GM18505 (cell line): ENCODE measurements at regions not wholly inside any gene's neighbourhood (a gene's known extent, or its start where the extent isn't known, plus 50 kb on each side); places are given as distances from the start of the nearest gene placed in this dataset.
"Not testable (repeated sequence)": the region's sequence is repeated elsewhere in the genome, so short reads cannot be mapped to it uniquely, and the experiment has no call there.

Source experiments
- ATAC-seq: cut with Tn5 transposase; IDR thresholded peaks from one replicate; pipeline ENCODE4 v1.9.1; 2021; ENCODE audit not compliant: unreplicated experiment
- POLR2A ChIP-seq: IDR thresholded peaks from 4 replicates; pipeline ENCODE4 v1.6.1; 2011; ENCODE audit warnings: borderline replicate concordance; ENCODE audit not compliant: insufficient read depth, insufficient read length; ENCODE audit errors: extremely low read depth

DNA sequence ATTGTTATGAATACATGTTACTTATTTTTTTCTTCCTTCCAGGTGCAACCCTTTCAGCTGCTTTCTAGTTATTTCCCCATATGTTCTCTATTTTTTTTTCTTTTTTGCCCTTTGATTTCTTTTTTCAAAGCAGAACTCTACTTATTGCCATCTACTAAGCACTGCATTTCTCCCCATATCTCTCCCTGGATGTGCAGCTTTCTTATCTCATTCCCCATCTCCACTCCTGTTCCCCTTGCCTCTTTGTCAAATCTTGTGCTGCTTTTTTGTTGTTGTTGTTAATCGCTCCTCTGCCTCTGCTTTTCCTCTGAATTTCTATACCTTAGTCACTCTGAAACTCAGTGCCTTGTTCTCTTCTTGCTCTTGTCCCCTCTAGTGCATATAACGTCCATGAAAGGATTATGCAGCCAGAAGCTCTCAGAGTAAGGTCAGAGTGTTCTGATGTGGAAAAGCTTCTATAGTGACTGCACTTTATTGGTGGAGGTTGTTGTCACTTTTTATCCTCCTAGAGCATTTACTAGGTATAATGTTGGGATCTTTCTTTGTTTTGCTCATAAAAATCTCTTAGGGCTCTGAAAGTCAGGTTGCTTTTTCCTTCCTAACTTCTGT is 51.1 kb upstream of the JADE1 start:
- TF ChIP-seq POLR2A, result no peak
- no peak for ATAC-seq

DNA sequence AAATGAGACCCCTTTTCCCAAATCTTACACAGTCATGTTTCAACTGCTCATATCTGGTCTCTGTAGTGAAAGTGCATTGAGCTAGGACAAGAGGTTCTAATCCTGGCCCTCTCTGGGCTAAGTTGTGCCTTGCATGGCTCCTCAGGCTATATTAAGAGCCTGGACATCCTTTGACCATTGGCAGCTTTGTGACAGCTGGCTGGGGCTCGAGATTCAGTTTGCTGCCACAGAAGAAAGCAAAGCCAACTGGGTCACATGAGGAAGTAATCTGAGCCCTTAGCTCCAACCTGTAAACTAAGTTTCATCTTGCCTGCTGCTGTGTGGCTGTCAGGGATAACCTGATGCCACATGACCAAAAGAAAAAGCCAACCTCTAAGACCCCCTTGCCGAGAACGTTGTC is 51.8 kb upstream of the JADE1 start:
- no peak for ATAC-seq
- TF ChIP-seq POLR2A, result no peak

DNA sequence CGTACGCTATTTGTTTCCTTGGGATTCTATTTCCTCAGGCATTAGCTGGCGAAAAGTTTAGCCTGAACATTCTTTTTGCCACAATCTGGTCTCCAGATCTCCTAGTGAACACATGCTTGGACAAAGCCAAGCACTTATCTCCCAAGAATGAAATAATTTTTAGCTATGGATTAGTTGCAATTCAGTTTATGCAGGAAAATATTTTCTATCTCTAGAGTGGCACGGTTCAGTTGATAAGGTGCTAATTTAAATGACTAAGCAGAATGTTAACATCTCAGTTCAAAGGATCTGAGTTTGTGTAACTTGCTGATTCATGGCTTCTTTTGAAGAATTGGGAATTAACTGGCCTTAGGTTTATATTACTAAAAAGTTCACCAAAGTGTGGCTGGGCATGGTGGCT is 58.1 kb upstream of the JADE1 start:
- no peak for ATAC-seq
- no peak for TF ChIP-seq POLR2A

DNA sequence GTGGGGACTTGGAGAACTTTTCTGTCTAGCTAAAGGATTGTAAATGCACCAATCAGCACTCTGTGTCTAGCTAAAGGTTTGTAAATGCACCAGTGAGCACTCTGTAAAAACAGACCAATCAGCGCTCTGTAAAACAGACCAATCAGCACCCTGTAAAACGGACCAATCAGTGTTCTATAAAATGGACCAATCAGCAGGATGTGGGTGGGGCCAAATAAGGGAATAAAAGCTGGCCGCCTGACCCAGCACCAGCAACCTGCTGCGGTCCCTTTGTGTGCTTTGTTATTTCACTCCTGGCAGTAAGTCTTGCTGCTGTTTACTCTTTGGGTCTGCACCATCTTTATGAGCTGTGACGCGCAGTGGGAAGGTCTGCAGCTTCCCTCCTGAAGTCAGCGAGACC is 67.8 kb upstream of the JADE1 start:
- not testable (repeated sequence) for ATAC-seq

DNA sequence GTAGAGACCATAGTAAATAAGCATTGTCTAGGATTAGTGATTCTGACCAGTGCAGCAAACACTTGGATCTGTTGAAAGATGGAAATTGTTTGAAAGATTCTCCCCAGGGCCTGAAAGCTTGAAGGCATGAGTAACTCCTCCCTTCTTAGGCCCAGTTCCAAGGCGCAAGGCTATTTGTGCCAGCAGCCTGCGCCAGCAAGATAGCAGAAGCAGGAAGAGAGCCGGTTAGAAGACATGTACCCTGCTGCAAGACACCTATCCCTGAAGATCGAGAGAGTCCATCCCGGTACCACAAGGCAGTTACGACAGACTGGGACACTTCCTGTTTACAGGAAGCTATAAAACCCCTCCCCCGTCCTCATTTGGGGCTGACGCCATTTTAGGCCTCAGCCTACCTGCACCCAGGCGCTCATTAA is 72.4 kb upstream of the JADE1 start:
- TF ChIP-seq POLR2A, result no peak
- ATAC-seq, result no peak

DNA sequence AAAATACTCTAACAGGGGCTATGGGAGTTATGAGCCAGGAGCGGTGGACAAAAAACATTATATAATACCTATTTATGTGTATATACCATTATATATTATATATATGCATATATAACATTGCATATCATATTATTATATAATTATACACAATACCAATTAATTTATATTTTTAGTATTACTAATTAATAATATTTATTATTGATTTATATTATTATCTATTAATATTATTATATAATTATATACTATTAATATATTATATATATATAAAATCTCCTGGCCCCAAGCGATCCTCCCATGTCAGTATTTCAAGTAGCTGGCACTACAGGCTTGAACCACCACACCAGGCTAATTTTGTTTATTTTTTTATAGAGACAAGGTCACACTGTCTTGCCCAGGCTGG is 73.8 kb upstream of the JADE1 start:
- no peak for ATAC-seq
- no peak for TF ChIP-seq POLR2A

DNA sequence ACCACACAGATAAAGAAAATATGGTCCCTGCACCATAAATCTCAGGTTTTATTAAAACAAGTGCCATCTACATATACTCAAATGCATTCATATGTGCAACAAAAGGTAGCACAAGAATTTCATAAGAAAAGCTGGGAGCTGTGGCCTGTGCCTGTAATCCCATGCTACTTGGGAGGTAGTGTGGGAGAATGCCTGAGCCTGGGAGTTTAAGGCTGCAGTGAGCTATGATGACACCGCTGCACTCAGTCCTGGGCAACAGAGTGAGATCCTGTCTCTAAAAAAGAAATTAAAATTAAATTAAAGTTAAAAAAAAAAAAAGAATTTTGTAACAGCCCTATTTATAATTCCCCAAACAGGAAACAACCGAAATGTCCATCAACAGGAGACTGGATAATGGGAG is 81.3 kb upstream of the JADE1 start:
- TF ChIP-seq POLR2A, result no peak
- no peak for ATAC-seq

DNA sequence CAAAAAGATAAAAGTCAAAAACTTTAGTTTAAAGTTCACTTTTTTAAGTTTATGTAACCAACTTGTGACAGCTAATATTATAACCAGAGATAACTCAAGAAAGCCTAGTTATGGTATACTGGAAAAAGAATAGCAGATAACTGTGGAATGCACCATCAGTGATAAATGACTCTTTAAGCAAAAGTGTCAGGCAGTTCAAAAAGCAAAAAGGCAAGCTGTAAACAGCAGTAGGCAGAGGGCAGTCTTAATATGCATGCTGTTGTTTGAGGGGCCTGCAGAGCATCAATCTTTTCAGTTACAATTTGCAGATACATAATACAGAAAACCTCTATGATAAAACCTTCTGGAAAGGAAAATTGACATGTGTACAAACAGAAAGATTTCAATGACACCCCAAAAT is 81.8 kb upstream of the JADE1 start:
- ATAC-seq, result no peak

DNA sequence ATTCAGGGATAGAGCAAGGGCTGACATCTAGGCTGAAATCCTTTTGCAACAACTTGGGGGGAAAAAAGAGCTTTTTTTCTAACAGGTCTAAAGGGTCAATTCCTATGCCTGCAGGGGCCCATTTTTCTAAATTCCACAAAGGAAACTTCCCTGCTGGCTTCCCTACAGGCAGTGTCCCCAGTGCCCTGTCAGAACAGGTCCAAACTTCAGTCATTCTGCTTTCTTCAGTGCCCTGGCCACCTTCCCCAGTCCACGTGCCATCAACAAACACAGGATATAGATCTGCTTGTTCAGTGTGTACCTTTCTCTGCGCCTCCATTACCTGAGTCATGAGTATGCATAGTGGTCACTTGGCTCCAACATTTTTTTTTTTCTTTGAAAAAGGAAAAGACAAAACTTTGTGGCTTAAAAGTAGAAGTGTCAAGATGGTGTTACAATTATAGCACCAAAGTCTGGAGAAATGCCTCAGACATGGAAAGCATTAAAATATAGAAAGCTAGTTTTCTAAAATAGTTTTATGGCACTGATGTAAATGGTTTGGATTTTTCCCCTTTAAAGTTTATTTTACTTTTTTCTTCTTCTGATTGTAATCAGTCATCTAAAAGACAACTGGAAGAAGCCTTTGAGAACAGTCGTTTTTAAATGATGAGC is 84.0 kb upstream of the JADE1 start:
- TF ChIP-seq POLR2A, result no peak
- ATAC-seq, result no peak

More for the DNA sequence above, 81.8 kb upstream of the JADE1 start:
- TF ChIP-seq POLR2A, result no peak

DNA sequence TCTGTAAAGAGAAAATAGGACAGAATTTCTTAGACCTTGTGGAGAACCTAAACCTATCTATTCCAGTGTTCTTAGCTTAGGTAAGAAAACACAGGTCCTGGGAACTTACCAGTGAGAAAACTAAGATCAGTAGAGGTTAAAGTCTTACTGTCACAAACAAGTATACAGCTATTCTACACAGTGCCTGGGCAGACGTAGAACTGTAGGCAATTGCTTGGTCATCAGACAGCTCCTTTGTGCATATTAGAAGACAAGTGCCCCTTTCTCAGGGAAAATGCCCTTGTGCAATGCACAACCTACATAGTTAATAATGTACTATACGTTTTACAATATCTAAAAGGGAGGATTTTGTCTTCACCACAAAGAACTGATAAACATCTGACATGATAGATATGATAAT is 86.6 kb upstream of the JADE1 start:
- no peak for ATAC-seq

DNA sequence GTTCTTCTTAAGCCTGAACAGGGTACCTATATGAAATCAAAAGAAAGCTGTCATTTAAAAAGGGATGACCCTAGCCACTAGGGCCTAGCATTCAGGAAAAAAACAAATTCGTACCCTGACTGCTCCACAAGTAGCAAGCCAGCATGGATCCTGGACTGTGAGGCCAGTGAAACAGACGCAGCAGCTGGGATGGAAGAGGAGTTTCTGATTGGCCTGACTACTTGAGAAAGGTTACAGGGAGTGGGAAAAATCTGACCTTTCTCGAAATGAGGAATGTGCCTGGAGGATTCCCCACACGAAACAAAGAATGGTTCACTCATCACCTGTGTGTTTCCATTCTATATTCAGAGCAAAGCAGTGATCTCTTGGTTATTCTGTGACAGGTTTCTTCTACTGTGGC is 87.6 kb upstream of the JADE1 start:
- no peak for ATAC-seq
- no peak for TF ChIP-seq POLR2A

More for the DNA sequence above, 86.6 kb upstream of the JADE1 start:
- no peak for TF ChIP-seq POLR2A

DNA sequence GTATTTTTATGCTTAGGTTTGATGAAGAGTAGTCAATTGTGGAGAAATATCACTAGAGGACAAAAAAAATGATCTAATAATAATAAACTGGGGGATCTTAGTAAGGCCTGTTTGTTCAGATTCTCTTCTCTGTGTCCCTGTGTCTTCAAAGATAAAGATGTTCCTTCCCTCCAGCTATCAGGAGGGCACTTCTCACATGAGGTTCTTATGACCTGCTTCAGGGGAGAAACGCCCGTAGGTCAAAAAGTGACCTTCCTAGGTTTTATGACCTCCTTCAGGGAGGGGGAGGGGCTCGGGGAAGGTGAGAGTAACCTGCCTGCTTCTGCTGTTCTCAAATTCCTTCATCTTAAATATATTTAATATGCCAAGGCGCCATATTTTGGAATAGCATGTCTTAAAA is 89.2 kb upstream of the JADE1 start:
- no peak for ATAC-seq

DNA sequence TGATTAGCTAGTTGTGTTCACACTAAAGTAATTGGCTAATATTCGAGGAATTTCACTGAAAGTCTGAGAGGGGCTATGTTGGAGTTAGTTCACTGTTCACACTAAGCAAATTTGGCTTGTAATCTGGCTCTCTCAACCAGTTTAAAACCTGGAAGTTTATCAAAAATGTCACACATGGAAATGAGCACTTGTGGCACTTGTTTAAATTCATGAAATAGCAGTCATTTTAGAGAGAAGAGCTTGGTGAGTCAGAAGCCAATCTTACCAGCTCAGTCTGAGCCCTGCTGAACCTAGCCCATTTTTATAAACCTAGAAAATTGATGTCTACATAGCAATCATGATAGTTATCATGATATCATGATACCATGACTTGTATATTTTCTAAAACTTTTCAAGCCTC is 90.7 kb upstream of the JADE1 start:
- TF ChIP-seq POLR2A, result no peak
- no peak for ATAC-seq

More for the DNA sequence above, 89.2 kb upstream of the JADE1 start:
- no peak for TF ChIP-seq POLR2A

DNA sequence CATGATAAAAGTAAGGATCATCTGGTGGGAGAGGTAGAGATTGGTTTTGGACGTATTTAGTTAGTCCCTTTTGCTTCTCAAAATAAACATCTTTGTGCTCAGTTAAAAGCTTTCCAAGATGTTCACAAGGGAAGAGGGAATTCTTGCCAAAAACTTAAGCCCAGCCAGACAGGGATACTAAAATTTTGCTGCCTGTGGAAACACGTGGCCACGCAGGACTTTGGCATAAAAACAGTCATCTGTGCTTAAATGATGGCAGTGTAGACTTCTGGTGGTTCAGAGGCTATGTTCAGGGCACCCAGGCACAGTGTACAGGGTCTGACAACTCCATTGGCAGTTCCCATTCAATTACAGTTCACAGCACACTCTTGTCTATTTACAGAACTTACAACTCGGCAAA is 93.2 kb upstream of the JADE1 start:
- TF ChIP-seq POLR2A, result no peak
- no peak for ATAC-seq

DNA sequence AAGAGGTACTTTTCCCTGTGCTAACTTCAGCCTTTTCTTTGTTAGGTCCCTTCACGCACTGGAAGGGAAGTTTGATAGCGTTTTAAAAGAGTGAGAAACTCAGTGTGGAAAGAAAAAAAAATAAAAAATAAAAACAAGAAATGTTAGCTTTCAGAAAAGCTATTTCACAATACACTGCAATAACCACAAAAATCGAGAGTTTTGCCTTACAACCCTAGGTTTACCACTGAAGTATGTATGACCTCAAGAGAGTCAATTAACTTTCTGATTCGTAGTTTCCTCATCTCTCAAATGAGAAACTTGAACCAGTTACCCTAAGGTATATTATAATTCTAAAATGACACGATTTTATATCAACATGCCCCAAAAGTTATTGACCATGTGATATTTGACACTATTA is 93.9 kb upstream of the JADE1 start:
- no peak for TF ChIP-seq POLR2A
- ATAC-seq, result no peak
